ENCODE measurements at regions not wholly inside any gene's neighbourhood (a gene's known extent, or its start where the extent isn't known, plus 50 kb on each side); places are given as distances from the start of the nearest gene placed in this dataset.

DNA sequence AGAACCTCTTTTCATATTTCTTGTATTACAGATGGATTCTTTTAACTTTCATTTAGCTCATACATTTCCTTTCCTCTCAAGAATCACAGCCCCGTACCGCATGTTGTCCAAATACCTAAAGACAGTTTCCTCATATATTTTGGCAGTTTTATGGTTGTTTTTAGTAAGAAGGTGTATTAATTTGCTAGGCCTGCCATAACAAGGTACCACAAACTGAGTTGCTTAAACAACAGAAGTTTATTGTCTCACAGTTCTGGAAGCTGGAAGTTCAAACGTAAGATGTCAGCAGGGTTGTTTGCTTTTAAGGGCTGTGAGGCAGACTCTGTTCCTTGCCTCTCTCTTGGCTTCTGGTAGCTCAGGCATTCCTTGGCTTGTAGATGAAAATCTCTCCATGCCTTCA lies 343.2 kb upstream of the TNP1 start:
- WGBS, 2 donors (ENCODE audit: extremely low coverage in 2 of 2, insufficient read length in 2 of 2, insufficient replicate concordance in 1 of 2): no CpG with 5 or more reads among the region's 3 CpGs
- no peak overlapping the region for H3K4me2 ChIP-seq (ENCODE audit: insufficient read depth, low read length, poor library complexity, severe bottlenecking)
- no peak overlapping the region for H4K8ac ChIP-seq (ENCODE audit: low read depth, low read length)
- no peak overlapping the region for H2BK5ac ChIP-seq (ENCODE audit: low read length)
- H4K91ac ChIP-seq (ENCODE audit: low read depth, low read length, poor library complexity): no peak overlapping the region
- no peak overlapping the region for H3K9ac ChIP-seq (ENCODE audit: low read depth, low read length, poor library complexity)
- no peak overlapping the region for H2AFZ ChIP-seq (ENCODE audit: low read length)
- H2AK5ac ChIP-seq (ENCODE audit: low read depth, low read length): no peak overlapping the region
- H3K27ac ChIP-seq (replicated peaks; ENCODE audit: low read length): no peak overlapping the region
- no peak overlapping the region for H3K4me3 ChIP-seq (ENCODE audit: low read length in 2 of 2)
- H3K36me3 ChIP-seq (replicated peaks in 1 of 2; ENCODE audit: control insufficient read depth in 2 of 2, insufficient read depth in 2 of 2, low read length in 2 of 2): no peaks in the 10 kb centered on the region
- no peak overlapping the region for H3K23ac ChIP-seq (ENCODE audit: low read depth, low read length, poor library complexity)
- no peak for DNase-seq (ENCODE audit: low spot score)
- H3K4me1 ChIP-seq (ENCODE audit: control insufficient read depth in 2 of 2, insufficient read depth in 1 of 2, low read depth in 1 of 2, low read length in 2 of 2): peaks cover 4 to 27% of the 10 kb centered on the region in 2 donors
- no peak overlapping the region for H3K4ac ChIP-seq (ENCODE audit: low read length)
- H3K14ac ChIP-seq (ENCODE audit: low read length): no peak overlapping the region
- no peaks in the 10 kb centered on the region for H3K27me3 ChIP-seq (ENCODE audit: control insufficient read depth in 3 of 3, insufficient read depth in 3 of 3, low read depth in 1 of 3, low read length in 3 of 3)
- no peak overlapping the region for H2BK15ac ChIP-seq (ENCODE audit: low read length)
- H3K79me1 ChIP-seq (ENCODE audit: low read depth, low read length): no peaks in the 10 kb centered on the region
- H2BK12ac ChIP-seq (ENCODE audit: low read length): no peak overlapping the region
- H3K9me3 ChIP-seq (replicated peaks in 1 of 2; ENCODE audit: control insufficient read depth in 2 of 2, insufficient read depth in 1 of 2, low read depth in 1 of 2, low read length in 2 of 2): peaks cover 2 to 8% of the 10 kb centered on the region in 2 donors
- no peak overlapping the region for H3K18ac ChIP-seq (ENCODE audit: low read length)
- H2BK120ac ChIP-seq (ENCODE audit: low read depth, low read length): no peak overlapping the region

DNA sequence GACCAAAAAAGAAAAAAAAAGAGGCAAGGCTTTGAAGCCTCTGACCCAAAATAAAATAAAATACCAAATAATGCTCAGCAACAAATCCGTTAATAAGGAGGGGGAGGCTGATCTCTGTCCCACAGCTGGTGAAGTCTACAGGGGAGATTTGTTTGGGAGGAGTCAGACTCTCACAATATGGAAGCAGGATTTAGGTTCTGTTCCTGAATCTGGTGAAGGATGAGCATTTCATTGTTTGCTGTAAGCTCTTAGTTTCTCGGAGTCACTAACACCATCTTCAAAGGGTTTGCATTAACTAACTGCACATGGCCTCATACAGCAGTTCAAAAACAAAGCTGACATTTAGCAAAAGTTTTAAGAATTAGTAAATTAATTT lies 339.4 kb upstream of the TNP1 start:
- WGBS, 2 donors (ENCODE audit: extremely low coverage in 2 of 2, insufficient read length in 2 of 2, insufficient replicate concordance in 1 of 2): no CpG with 5 or more reads among the region's 2 CpGs
- Histone ChIP-seq H3K4me2 (ENCODE audit: insufficient read depth, low read length, poor library complexity, severe bottlenecking) (no peak overlapping the region), H3K23ac (ENCODE audit: low read depth, low read length, poor library complexity) (no peak overlapping the region), H3K27ac (replicated peaks; ENCODE audit: low read length) (no peak overlapping the region), H2AFZ (ENCODE audit: low read length) (peak overlapping the region; percentile 61), H3K4me3 (ENCODE audit: low read length in 2 of 2) (no peak overlapping the region), H2BK120ac (ENCODE audit: low read depth, low read length) (no peak overlapping the region), H3K4me1 (ENCODE audit: control insufficient read depth in 2 of 2, insufficient read depth in 1 of 2, low read depth in 1 of 2, low read length in 2 of 2) (peaks cover 4 to 16% of the 10 kb centered on the region in 2 donors), H3K9me3 (replicated peaks in 1 of 2; ENCODE audit: control insufficient read depth in 2 of 2, insufficient read depth in 1 of 2, low read depth in 1 of 2, low read length in 2 of 2) (peaks cover 6 to 15% of the 10 kb centered on the region in 2 donors), H2BK12ac (ENCODE audit: low read length) (no peak overlapping the region), H3K36me3 (replicated peaks in 1 of 2; ENCODE audit: control insufficient read depth in 2 of 2, insufficient read depth in 2 of 2, low read length in 2 of 2) (no peaks in the 10 kb centered on the region), H4K8ac (ENCODE audit: low read depth, low read length) (no peak overlapping the region), H3K9ac (ENCODE audit: low read depth, low read length, poor library complexity) (no peak overlapping the region), H2AK5ac (ENCODE audit: low read depth, low read length) (no peak overlapping the region), H4K91ac (ENCODE audit: low read depth, low read length, poor library complexity) (no peak overlapping the region), H3K18ac (ENCODE audit: low read length) (no peak overlapping the region), H3K14ac (ENCODE audit: low read length) (no peak overlapping the region), H3K4ac (ENCODE audit: low read length) (no peak overlapping the region), H2BK5ac (ENCODE audit: low read length) (no peak overlapping the region), H2BK15ac (ENCODE audit: low read length) (no peak overlapping the region), H3K27me3 (ENCODE audit: control insufficient read depth in 3 of 3, insufficient read depth in 3 of 3, low read depth in 1 of 3, low read length in 3 of 3) (no peaks in the 10 kb centered on the region), H3K79me1 (ENCODE audit: low read depth, low read length) (no peaks in the 10 kb centered on the region)
- DNase-seq (ENCODE audit: low spot score): peak; percentile 3

DNA sequence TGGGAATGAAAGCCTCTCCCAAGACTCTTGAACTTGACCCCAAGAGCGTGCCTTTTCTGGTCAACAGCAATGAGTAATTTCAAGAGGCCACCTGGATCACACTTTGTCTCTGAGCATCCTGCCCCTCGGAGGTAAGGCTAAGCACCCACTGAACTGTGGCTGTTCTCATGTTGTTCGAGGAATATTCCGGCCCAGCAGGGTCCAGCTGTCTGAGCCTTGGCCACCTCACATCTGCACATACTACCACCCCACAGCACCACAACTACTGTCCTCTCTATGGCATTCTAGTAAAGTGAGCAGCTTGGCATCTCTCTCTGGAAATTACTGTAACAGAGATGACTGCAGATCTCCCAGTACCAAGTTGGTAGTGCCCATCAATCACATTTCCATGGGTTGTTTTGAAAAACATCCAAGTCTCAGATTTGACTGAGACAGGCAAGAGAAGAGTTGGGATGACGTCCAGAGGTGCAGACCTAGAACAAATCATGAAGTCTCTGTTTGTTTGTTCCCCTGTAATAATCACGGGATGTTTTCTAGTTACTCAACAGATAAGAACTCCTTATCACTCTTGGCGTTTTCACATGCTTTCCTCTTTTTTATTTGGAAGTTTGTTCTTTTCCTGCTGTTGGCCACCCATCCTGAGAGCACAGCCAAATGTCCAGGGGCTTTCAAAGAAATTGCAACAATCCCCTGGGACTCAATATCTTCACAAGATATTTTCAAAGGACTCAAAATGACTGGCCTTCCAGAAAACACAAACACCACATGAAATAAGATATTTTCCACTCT lies 336.0 kb upstream of the TNP1 start:
- Histone ChIP-seq H2BK120ac (ENCODE audit: low read depth, low read length) (no peak overlapping the region), H2BK12ac (ENCODE audit: low read length) (no peak overlapping the region), H3K14ac (ENCODE audit: low read length) (no peak overlapping the region), H3K4me3 (ENCODE audit: low read length in 2 of 2) (no peak overlapping the region), H3K4me1 (ENCODE audit: control insufficient read depth in 2 of 2, insufficient read depth in 1 of 2, low read depth in 1 of 2, low read length in 2 of 2) (peaks cover 4 to 16% of the 10 kb centered on the region in 2 donors), H3K36me3 (replicated peaks in 1 of 2; ENCODE audit: control insufficient read depth in 2 of 2, insufficient read depth in 2 of 2, low read length in 2 of 2) (no peaks in the 10 kb centered on the region), H3K4me2 (ENCODE audit: insufficient read depth, low read length, poor library complexity, severe bottlenecking) (no peak overlapping the region), H2AK5ac (ENCODE audit: low read depth, low read length) (no peak overlapping the region), H4K8ac (ENCODE audit: low read depth, low read length) (no peak overlapping the region), H3K27me3 (ENCODE audit: control insufficient read depth in 3 of 3, insufficient read depth in 3 of 3, low read depth in 1 of 3, low read length in 3 of 3) (no peaks in the 10 kb centered on the region), H3K9ac (ENCODE audit: low read depth, low read length, poor library complexity) (no peak overlapping the region), H3K23ac (ENCODE audit: low read depth, low read length, poor library complexity) (no peak overlapping the region), H3K27ac (replicated peaks; ENCODE audit: low read length) (no peak overlapping the region), H3K4ac (ENCODE audit: low read length) (no peak overlapping the region), H3K9me3 (replicated peaks in 1 of 2; ENCODE audit: control insufficient read depth in 2 of 2, insufficient read depth in 1 of 2, low read depth in 1 of 2, low read length in 2 of 2) (peaks cover 5 to 7% of the 10 kb centered on the region in 2 donors), H3K18ac (ENCODE audit: low read length) (no peak overlapping the region), H4K91ac (ENCODE audit: low read depth, low read length, poor library complexity) (no peak overlapping the region), H2BK5ac (ENCODE audit: low read length) (no peak overlapping the region), H3K79me1 (ENCODE audit: low read depth, low read length) (no peaks in the 10 kb centered on the region), H2AFZ (ENCODE audit: low read length) (no peak overlapping the region), H2BK15ac (ENCODE audit: low read length) (no peak overlapping the region)
- no peak for DNase-seq (ENCODE audit: low spot score)
- no CpG with 5 or more reads among the region's 7 CpGs for whole genome bisulfite sequencing, 2 donors (ENCODE audit: extremely low coverage in 2 of 2, insufficient read length in 2 of 2, insufficient replicate concordance in 1 of 2)

DNA sequence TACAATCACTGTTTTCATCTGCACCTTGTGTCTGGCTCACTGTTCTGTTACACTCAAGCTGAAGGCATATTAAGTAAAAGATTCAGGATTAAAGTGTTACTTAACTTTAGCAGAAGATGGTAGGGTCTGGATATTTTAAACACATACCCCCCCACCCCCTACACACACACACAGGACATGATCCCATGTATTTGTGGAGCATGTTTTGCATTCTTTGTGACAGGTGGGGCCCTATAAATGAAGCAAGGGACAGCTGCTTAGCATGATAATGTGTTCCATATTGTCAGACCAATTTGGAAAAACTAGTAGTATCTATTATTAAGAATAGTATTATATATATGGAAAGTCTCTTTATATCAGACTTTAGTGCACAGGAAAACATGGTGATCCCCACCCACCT lies 335.2 kb upstream of the TNP1 start:
- Histone ChIP-seq H2AK5ac (ENCODE audit: low read depth, low read length) (no peak overlapping the region), H2BK5ac (ENCODE audit: low read length) (no peak overlapping the region), H3K4me3 (ENCODE audit: low read length in 2 of 2) (no peak overlapping the region), H3K18ac (ENCODE audit: low read length) (no peak overlapping the region), H2BK12ac (ENCODE audit: low read length) (no peak overlapping the region), H2AFZ (ENCODE audit: low read length) (no peak overlapping the region), H3K9ac (ENCODE audit: low read depth, low read length, poor library complexity) (no peak overlapping the region), H3K27me3 (ENCODE audit: control insufficient read depth in 3 of 3, insufficient read depth in 3 of 3, low read depth in 1 of 3, low read length in 3 of 3) (no peaks in the 10 kb centered on the region), H3K4me1 (ENCODE audit: control insufficient read depth in 2 of 2, insufficient read depth in 1 of 2, low read depth in 1 of 2, low read length in 2 of 2) (peaks cover 4 to 16% of the 10 kb centered on the region in 2 donors), H3K79me1 (ENCODE audit: low read depth, low read length) (no peaks in the 10 kb centered on the region), H3K4me2 (ENCODE audit: insufficient read depth, low read length, poor library complexity, severe bottlenecking) (no peak overlapping the region), H2BK120ac (ENCODE audit: low read depth, low read length) (no peak overlapping the region), H4K91ac (ENCODE audit: low read depth, low read length, poor library complexity) (no peak overlapping the region), H2BK15ac (ENCODE audit: low read length) (no peak overlapping the region), H3K9me3 (replicated peaks in 1 of 2; ENCODE audit: control insufficient read depth in 2 of 2, insufficient read depth in 1 of 2, low read depth in 1 of 2, low read length in 2 of 2) (peaks cover 5 to 7% of the 10 kb centered on the region in 2 donors), H4K8ac (ENCODE audit: low read depth, low read length) (no peak overlapping the region), H3K4ac (ENCODE audit: low read length) (no peak overlapping the region), H3K23ac (ENCODE audit: low read depth, low read length, poor library complexity) (no peak overlapping the region), H3K27ac (replicated peaks; ENCODE audit: low read length) (no peak overlapping the region), H3K36me3 (replicated peaks in 1 of 2; ENCODE audit: control insufficient read depth in 2 of 2, insufficient read depth in 2 of 2, low read length in 2 of 2) (no peaks in the 10 kb centered on the region), H3K14ac (ENCODE audit: low read length) (no peak overlapping the region)
- DNase-seq (ENCODE audit: low spot score): no peak

Data from neuronal stem cell (in vitro differentiated cells).